ENCODE measurements at regions not wholly inside any gene's neighbourhood (a gene's known extent, or its start where the extent isn't known, plus 50 kb on each side); places are given as distances from the start of the nearest gene placed in this dataset.

DNA sequence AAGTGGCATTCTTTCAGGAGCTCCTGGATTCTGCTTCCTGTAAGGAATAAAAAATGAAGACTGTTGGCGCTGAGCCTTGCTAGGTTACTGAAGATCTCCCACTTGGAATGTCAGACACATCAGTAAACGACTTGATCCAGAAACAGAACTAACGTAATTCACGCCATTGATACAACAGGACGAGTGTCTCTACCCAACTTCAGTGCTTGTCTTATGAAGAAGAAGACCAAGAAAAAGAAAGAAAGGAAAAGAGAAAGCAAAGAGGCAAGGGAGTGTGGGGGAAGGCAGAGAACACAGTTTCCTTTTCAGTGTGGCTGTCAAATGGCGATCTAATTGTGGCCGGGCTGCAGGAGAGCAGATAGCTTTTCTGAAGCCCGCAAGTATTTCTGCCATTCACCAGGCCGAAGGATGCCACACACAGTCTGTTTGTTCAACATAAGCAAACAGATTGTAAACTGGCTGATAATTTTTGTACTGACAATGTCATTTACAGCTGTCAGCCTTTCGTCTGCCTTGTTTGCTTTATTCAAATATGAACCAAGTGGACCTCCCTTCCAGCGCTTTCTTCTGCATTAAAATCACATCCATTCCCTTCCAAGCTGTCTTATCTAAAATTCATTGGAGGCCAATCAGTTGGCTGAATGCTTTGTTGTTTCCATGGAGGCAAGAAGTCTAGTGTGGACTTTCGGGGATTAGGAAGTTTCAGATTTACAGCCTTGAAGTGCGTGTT lies 180.6 kb downstream of the FOXA2 start:
- Histone ChIP-seq H3K4me3 (peak overlapping the region; percentile 4 to 32), H3K36me3 (no peaks in the 10 kb centered on the region), H3K9me3 (no peaks in the 10 kb centered on the region), H3K4me1 (peaks cover 19% of the 10 kb centered on the region), H3K27ac (no peak overlapping the region), H3K27me3 (no peaks in the 10 kb centered on the region)
- intact Hi-C loops (cut with DNase I): loop anchor here (5.0 kb wide), 1 partner anchor 1259 kb away; no protein-coding TSS in a partner anchor
- no peak for DNase-seq (ENCODE audit: extremely low spot score in 2 of 2)
- no peak for TF ChIP-seq POLR2A (IDR thresholded peaks at IDR 0.05)
- no peak for TF ChIP-seq POLR2AphosphoS5 (IDR thresholded peaks at IDR 0.05; ENCODE audit: insufficient read depth in 1 of 2, low read depth in 1 of 2)
- TF ChIP-seq, protein P1, sequence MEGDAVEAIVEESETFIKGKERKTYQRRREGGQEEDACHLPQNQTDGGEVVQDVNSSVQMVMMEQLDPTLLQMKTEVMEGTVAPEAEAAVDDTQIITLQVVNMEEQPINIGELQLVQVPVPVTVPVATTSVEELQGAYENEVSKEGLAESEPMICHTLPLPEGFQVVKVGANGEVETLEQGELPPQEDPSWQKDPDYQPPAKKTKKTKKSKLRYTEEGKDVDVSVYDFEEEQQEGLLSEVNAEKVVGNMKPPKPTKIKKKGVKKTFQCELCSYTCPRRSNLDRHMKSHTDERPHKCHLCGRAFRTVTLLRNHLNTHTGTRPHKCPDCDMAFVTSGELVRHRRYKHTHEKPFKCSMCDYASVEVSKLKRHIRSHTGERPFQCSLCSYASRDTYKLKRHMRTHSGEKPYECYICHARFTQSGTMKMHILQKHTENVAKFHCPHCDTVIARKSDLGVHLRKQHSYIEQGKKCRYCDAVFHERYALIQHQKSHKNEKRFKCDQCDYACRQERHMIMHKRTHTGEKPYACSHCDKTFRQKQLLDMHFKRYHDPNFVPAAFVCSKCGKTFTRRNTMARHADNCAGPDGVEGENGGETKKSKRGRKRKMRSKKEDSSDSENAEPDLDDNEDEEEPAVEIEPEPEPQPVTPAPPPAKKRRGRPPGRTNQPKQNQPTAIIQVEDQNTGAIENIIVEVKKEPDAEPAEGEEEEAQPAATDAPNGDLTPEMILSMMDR (IDR thresholded peaks at IDR 0.05): no peak

DNA sequence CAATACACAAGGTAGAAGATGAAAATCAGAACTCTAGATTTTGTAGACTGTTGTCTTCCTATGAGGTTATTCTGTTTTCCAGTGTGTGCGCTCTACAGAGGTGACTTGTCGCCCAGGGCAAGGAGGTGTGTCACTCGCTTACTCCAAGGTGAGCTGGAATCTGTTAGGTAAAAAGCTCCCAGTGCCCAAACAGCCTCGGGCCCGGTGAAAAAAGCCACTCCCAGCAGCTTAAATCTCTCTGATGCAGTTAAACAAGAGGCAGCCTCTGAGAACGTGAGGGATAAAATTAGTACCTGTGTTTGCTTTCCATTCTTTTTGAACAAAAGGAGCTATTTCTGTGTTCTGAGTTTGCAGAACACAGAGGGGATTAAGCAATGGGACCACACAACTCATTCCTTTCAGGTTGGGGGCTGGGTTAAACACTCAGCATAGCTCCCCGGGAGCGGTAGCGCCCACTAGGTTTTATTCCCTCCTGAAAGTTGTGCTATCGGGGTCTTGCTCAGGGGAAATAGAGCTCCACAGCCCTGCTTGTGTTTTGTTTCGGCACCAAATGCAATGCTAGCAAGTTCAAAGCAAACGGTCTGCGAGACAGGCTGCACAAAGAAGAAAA lies 181.2 kb downstream of the FOXA2 start:
- TF ChIP-seq, protein P1 (IDR thresholded peaks at IDR 0.05): no peak
- TF ChIP-seq POLR2AphosphoS5 (IDR thresholded peaks at IDR 0.05; ENCODE audit: insufficient read depth in 1 of 2, low read depth in 1 of 2): no peak
- no peak for TF ChIP-seq POLR2A (IDR thresholded peaks at IDR 0.05)
- H3K4me3 ChIP-seq: peak overlapping the region; percentile 4 to 32

DNA sequence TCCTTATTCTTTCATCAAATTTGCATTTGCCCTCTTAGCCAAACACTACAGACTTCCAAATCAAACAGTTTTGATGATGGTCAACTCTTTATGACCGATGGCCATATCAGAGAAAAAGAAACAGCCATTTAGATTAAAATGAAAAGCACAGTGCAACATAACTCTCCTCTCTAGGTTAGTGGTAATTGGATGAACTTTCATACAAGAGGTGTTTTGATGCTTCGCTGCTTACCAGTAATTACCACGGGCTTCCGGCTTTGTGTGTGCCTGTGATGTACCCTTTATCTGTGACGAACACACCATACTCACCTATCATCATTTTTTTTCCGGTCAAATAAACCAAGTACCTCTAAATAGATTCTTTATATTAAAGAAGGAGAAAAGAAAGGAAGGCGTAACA lies 181.8 kb downstream of the FOXA2 start:
- Histone ChIP-seq H3K4me1 (peaks cover 19% of the 10 kb centered on the region), H3K27me3 (no peaks in the 10 kb centered on the region), H3K4me3 (no peak overlapping the region), H3K36me3 (no peaks in the 10 kb centered on the region), H3K27ac (no peak overlapping the region), H3K9me3 (no peaks in the 10 kb centered on the region)
- intact Hi-C loops (cut with DNase I): loop anchor here (5.0 kb wide), 1 partner anchor 1260 kb away; no protein-coding TSS in a partner anchor
- TF ChIP-seq, protein P1 (IDR thresholded peaks at IDR 0.05): no peak
- TF ChIP-seq POLR2AphosphoS5 (IDR thresholded peaks at IDR 0.05; ENCODE audit: insufficient read depth in 1 of 2, low read depth in 1 of 2): no peak
- TF ChIP-seq POLR2A (IDR thresholded peaks at IDR 0.05): no peak
- no peak for DNase-seq (ENCODE audit: extremely low spot score in 2 of 2)

More for the DNA sequence above, 181.2 kb downstream of the FOXA2 start:
- intact Hi-C loops (cut with DNase I): loop anchor here (5.0 kb wide), 1 partner anchor 1259 kb away; no protein-coding TSS in a partner anchor
- no peak for DNase-seq (ENCODE audit: extremely low spot score in 2 of 2)
- Histone ChIP-seq H3K9me3 (no peaks in the 10 kb centered on the region), H3K27me3 (no peaks in the 10 kb centered on the region), H3K4me1 (peaks cover 19% of the 10 kb centered on the region), H3K27ac (no peak overlapping the region), H3K36me3 (no peaks in the 10 kb centered on the region)

DNA sequence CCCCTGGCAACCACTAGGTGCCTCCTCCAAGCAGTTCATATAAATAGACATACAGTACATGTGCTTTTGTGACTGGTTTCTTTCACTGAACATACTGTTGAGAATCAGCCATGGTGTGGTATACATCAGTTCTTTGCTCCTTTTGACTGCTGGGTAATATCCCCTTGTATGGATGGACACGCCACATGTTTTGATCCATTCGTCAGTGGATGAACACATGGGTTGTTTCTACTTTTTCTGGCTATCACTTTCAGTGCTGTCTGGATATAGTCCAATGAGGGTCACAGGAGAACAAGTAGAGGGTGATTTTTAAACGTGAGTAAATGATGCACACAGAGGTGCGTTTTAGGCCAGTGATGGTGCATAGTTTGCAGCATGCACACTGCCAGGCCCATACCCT lies 183.9 kb downstream of the FOXA2 start:
- Histone ChIP-seq H3K27ac (no peak overlapping the region), H3K36me3 (no peaks in the 10 kb centered on the region), H3K9me3 (no peaks in the 10 kb centered on the region), H3K27me3 (no peaks in the 10 kb centered on the region), H3K4me1 (peaks cover 19% of the 10 kb centered on the region), H3K4me3 (no peak overlapping the region)
- DNase-seq (ENCODE audit: extremely low spot score in 2 of 2): no peak
- intact Hi-C loops (cut with DNase I): loop anchor here (5.0 kb wide), 1 partner anchor 1262 kb away; no protein-coding TSS in a partner anchor
- no peak for TF ChIP-seq POLR2AphosphoS5 (IDR thresholded peaks at IDR 0.05; ENCODE audit: insufficient read depth in 1 of 2, low read depth in 1 of 2)
- TF ChIP-seq POLR2A (IDR thresholded peaks at IDR 0.05): no peak
- TF ChIP-seq, protein P1 (IDR thresholded peaks at IDR 0.05): no peak

DNA sequence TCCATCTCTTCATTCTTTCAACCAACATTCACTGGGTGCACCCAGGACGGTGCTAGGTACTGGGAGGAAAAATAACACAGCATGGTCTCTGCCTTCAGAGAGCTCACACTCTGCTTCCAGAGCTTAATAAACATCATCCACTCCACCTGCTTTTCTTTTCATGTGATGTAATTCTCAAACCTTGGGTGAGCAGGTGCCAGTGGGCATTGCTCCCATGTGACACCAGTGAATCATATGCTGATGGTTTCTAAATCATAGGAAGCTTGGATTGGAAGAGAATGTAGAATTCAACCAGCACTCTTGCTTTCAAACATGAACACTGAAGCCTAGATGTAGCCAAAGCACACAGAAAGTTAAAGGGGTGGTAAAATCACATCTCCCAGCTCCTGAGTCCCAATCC lies 189.8 kb downstream of the FOXA2 start:
- no peak for TF ChIP-seq POLR2AphosphoS5 (IDR thresholded peaks at IDR 0.05; ENCODE audit: insufficient read depth in 1 of 2, low read depth in 1 of 2)
- TF ChIP-seq, protein P1 (IDR thresholded peaks at IDR 0.05): no peak
- no peaks in the 10 kb centered on the region for H3K4me1 ChIP-seq
- H3K9me3 ChIP-seq: no peaks in the 10 kb centered on the region
- H3K36me3 ChIP-seq: no peaks in the 10 kb centered on the region
- no peaks in the 10 kb centered on the region for H3K27me3 ChIP-seq
- no peak overlapping the region for H3K27ac ChIP-seq
- DNase-seq (ENCODE audit: extremely low spot score in 2 of 2): no peak
- intact Hi-C loops (cut with DNase I): no loop called here
- no peak overlapping the region for H3K4me3 ChIP-seq

All from vagina (tissue), 2 donors.